GM23248 (cell line): ENCODE measurements at regions not wholly inside any gene's neighbourhood (a gene's known extent, or its start where the extent isn't known, plus 50 kb on each side); places are given as distances from the start of the nearest gene placed in this dataset.

ENCODE experiments used
- EZH2 ChIP-seq: fragments of 200-600 bp; sonication (generic); IDR thresholded peaks from 2 replicates; pipeline ENCODE4 v1.6.1; 2018; ENCODE audit warnings: antibody characterized with exemption, mild to moderate bottlenecking; ENCODE audit not compliant: insufficient read depth, poor library complexity, severe bottlenecking
- EZH2phosphoT487 ChIP-seq: fragments of 200-600 bp; sonication (generic); IDR thresholded peaks from 2 replicates; pipeline ENCODE4 v1.6.1; 2018; ENCODE audit warnings: antibody characterized with exemption, moderate library complexity, mild to moderate bottlenecking, low read depth; ENCODE audit not compliant: insufficient read depth

- TF ChIP-seq EZH2 (no peak), EZH2phosphoT487 (no peak)
Observed at GRCh38 chr9:82581935-82582334, 481.0 kb downstream of the RASEF start.
